ENCODE measurements at regions not wholly inside any gene's neighbourhood (a gene's known extent, or its start where the extent isn't known, plus 50 kb on each side); places are given as distances from the start of the nearest gene placed in this dataset.

DNA sequence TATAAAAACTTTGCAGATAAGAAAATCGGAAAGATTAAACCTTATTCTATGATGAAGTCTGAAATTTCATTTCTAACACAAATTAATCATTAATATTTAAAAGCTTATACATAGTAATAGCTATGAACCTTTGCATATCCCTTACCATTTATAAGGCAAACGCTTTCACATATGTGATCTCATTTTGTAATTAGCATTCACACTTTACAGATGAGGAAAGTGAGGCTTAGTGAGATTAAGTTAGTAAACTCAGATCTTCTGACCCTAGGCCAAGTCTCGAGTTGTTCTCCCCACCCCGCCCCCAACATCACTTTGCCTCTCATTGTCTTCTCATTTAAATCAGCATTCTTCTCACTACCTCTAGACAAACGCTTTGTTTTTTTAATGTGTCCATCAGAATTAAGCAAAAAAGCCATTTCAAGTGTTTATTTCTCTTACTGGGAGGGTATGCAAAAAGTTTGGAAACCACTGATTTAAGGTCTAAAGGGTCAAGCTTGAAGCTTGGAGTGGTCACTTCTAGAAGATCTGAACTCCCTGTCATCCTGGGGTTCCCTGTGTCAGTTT is 172.9 kb upstream of the BCL6 start:
- H3K9me3 ChIP-seq (ENCODE audit: control insufficient read depth, low read length): no peaks in the 10 kb centered on the region
- no peak overlapping the region for H3K9ac ChIP-seq (ENCODE audit: low read length)
- H3K27me3 ChIP-seq (ENCODE audit: control insufficient read depth, insufficient read depth, low read length): no peaks in the 10 kb centered on the region
- H3K4me1 ChIP-seq (ENCODE audit: control insufficient read depth, insufficient read depth, low read length): peaks cover 12% of the 10 kb centered on the region
- H3K4me3 ChIP-seq (ENCODE audit: low read length): no peak overlapping the region
- H3K36me3 ChIP-seq (ENCODE audit: control insufficient read depth, insufficient read depth, low read length): no peaks in the 10 kb centered on the region

- Histone ChIP-seq H3K4me1 (ENCODE audit: control insufficient read depth, insufficient read depth, low read length) (peaks cover 6% of the 10 kb centered on the region), H3K36me3 (ENCODE audit: control insufficient read depth, insufficient read depth, low read length) (no peaks in the 10 kb centered on the region), H3K9me3 (ENCODE audit: control insufficient read depth, low read length) (no peaks in the 10 kb centered on the region), H3K9ac (ENCODE audit: low read length) (no peak overlapping the region), H3K4me3 (ENCODE audit: low read length) (no peak overlapping the region), H3K27me3 (ENCODE audit: control insufficient read depth, insufficient read depth, low read length) (no peaks in the 10 kb centered on the region)
These were observed 173.8 kb upstream of the BCL6 start for GRCh38 chr3:187919048-187919447.

DNA sequence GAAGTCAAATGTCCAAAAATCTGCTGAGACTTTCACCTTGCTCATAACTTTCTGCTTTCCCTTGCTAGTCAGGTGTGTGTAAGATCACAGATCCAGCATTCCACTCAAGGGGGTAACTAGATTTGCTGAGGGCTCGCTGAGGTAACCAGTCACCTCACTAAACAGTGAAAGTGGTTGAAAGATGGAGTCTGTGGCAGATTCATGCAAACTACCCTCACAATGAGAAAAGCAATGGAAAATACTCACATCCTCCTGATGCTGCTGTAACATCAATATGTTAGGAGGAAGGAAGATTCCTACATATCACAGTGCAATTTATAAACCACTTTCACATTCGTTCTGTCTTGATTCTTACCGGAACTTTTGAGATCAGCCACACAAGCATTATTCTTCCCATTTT is 174.3 kb upstream of the BCL6 start:
- peaks cover 4% of the 10 kb centered on the region for H3K4me1 ChIP-seq (ENCODE audit: control insufficient read depth, insufficient read depth, low read length)
- no peak overlapping the region for H3K4me3 ChIP-seq (ENCODE audit: low read length)
- no peaks in the 10 kb centered on the region for H3K36me3 ChIP-seq (ENCODE audit: control insufficient read depth, insufficient read depth, low read length)
- no peaks in the 10 kb centered on the region for H3K9me3 ChIP-seq (ENCODE audit: control insufficient read depth, low read length)
- H3K27me3 ChIP-seq (ENCODE audit: control insufficient read depth, insufficient read depth, low read length): no peaks in the 10 kb centered on the region
- no peak overlapping the region for H3K9ac ChIP-seq (ENCODE audit: low read length)

- no peaks in the 10 kb centered on the region for H3K9me3 ChIP-seq (ENCODE audit: control insufficient read depth, low read length)
- H3K36me3 ChIP-seq (ENCODE audit: control insufficient read depth, insufficient read depth, low read length): no peaks in the 10 kb centered on the region
- no peaks in the 10 kb centered on the region for H3K27me3 ChIP-seq (ENCODE audit: control insufficient read depth, insufficient read depth, low read length)
- no peak overlapping the region for H3K9ac ChIP-seq (ENCODE audit: low read length)
- H3K4me1 ChIP-seq (ENCODE audit: control insufficient read depth, insufficient read depth, low read length): peaks cover 4% of the 10 kb centered on the region
- H3K4me3 ChIP-seq (ENCODE audit: low read length): no peak overlapping the region
These were observed 174.8 kb upstream of the BCL6 start for GRCh38 chr3:187920030-187920429.

DNA sequence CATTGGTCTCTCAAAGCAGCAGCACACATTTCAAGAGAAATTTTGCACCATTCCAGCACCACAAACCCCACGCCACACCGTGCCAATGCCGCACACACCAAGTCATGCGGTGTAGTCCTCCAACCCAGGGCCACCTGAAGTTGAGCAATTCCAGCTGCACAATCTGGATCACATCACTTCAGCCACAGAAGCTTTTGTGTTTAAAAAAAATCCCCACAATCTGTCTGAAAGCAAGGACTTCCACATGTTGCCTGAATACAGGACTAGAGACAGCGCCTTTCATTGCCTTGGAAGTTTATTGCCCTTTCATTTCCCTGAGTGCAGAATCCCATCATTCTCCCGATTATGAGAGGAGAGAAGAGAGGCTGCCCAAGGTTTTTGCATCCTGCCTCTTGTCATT is 175.6 kb upstream of the BCL6 start:
- Histone ChIP-seq H3K4me1 (ENCODE audit: control insufficient read depth, insufficient read depth, low read length) (peaks cover 4% of the 10 kb centered on the region), H3K9me3 (ENCODE audit: control insufficient read depth, low read length) (no peaks in the 10 kb centered on the region), H3K27me3 (ENCODE audit: control insufficient read depth, insufficient read depth, low read length) (no peaks in the 10 kb centered on the region), H3K9ac (ENCODE audit: low read length) (no peak overlapping the region), H3K4me3 (ENCODE audit: low read length) (no peak overlapping the region), H3K36me3 (ENCODE audit: control insufficient read depth, insufficient read depth, low read length) (no peaks in the 10 kb centered on the region)

DNA sequence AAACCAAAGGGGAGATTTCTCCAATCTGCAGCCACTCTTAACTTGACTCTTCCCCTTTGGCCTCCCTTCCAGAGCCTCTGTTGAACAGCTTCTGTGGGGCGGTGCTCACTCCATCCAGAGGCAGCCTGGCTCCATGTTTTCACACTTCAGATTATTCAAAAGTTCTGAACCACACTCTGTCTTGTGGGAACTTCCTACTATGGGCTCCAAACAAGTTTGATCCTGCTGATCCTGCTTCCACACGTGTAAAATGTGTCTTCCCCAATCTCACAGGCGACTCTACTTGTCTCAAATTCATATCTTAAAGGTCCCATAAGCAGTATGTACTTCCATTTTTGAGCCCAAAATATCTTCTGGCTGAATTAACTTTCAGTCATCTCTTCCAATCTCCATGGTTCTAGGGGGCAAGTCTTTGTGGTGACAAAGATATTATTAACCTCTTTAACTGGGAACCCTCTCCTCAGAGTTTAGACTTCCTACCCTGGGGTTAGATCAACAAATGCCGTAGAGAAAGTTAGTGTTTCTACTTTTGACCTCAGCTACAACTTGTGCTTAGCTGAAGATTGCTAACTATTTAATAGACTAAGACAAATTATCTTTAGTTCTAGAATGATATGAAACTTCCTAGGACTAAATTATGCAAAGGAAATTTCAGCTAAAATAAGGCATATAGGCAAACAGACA is 176.3 kb upstream of the BCL6 start:
- Histone ChIP-seq H3K9ac (ENCODE audit: low read length) (no peak overlapping the region), H3K27me3 (ENCODE audit: control insufficient read depth, insufficient read depth, low read length) (no peaks in the 10 kb centered on the region), H3K4me3 (ENCODE audit: low read length) (no peak overlapping the region), H3K9me3 (ENCODE audit: control insufficient read depth, low read length) (no peaks in the 10 kb centered on the region), H3K36me3 (ENCODE audit: control insufficient read depth, insufficient read depth, low read length) (no peaks in the 10 kb centered on the region), H3K4me1 (ENCODE audit: control insufficient read depth, insufficient read depth, low read length) (peaks cover 4% of the 10 kb centered on the region)

DNA sequence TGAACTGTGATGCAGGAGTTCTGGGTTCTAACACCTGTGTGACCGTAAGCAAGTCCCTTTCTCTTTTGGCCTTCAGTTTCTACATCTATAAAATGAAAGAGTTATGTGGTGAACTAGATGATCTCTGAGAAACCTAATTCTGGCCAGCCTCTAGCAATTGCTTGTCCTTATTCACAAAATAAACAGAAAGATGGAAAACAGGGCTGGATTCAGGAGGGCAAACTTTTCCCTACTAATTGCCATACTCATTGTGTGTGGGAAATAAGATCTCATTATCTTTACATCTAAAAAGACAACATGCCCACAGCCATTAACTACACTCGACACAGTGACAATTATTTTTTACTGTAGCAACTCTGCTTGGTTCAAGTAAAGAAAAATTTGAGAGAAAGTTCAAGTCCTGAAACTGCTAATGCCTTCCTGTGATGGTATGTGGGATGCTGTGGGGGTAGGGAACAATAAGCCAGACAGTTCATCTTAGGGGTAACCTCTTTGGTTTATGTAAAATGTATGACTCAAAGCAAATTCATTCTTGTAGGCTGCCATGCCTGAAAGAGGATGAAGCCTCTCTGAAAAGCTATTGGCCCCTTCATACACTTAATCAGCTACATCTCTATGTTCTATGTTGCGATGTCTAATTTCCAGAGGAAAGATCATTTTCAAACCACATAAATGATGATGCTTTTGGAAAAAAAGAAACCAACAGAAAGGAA is 177.6 kb upstream of the BCL6 start:
- no peaks in the 10 kb centered on the region for H3K9me3 ChIP-seq (ENCODE audit: control insufficient read depth, low read length)
- H3K27me3 ChIP-seq (ENCODE audit: control insufficient read depth, insufficient read depth, low read length): no peaks in the 10 kb centered on the region
- no peak overlapping the region for H3K9ac ChIP-seq (ENCODE audit: low read length)
- no peaks in the 10 kb centered on the region for H3K4me1 ChIP-seq (ENCODE audit: control insufficient read depth, insufficient read depth, low read length)
- H3K36me3 ChIP-seq (ENCODE audit: control insufficient read depth, insufficient read depth, low read length): no peaks in the 10 kb centered on the region
- H3K4me3 ChIP-seq (ENCODE audit: low read length): no peak overlapping the region

GRCh38 chr3:187924651-187925050 is 179.4 kb upstream of the BCL6 start:
- Histone ChIP-seq H3K4me1 (ENCODE audit: control insufficient read depth, insufficient read depth, low read length) (no peaks in the 10 kb centered on the region), H3K36me3 (ENCODE audit: control insufficient read depth, insufficient read depth, low read length) (no peaks in the 10 kb centered on the region), H3K9ac (ENCODE audit: low read length) (no peak overlapping the region), H3K4me3 (ENCODE audit: low read length) (no peak overlapping the region), H3K27me3 (ENCODE audit: control insufficient read depth, insufficient read depth, low read length) (no peaks in the 10 kb centered on the region), H3K9me3 (ENCODE audit: control insufficient read depth, low read length) (no peaks in the 10 kb centered on the region)

DNA sequence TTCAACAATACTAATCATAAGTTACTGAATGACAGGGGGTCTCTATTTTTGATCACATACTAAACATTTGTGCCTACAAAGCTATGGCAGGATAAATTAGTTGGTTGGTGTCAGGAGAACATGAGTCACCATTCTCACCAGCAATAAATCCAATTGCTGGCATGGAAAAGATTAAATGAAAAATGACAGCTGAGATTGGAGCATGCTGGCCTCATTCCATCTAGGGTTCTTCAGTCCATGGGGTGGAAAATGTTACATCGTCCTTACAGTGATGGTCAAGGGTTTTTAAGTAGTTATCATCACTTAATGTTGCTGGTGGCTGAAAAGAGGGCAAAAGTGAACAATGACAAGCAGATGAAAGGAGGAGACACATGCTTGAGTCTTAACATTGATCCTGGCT is 180.1 kb upstream of the BCL6 start:
- H3K4me1 ChIP-seq (ENCODE audit: control insufficient read depth, insufficient read depth, low read length): no peaks in the 10 kb centered on the region

DNA sequence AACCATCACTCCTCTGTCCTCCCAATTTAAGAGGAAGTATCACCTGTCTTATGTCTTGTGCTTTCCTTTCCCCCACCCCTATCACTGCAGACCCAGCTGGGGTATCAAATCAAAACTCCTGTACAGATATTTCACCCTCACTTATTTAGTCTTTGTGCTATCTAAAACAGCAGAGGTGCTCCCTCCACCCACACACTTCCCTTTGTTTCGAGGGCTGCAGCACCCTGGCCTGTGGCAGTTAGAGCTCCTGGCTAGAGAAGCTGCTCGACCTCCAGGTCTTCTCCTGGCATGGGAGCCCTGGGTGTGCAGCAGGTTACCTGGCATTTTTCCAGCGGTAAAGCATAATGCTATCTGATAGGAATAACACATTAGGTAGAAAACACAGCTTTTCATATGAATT is 181.4 kb upstream of the BCL6 start:
- Histone ChIP-seq H3K9ac (ENCODE audit: low read length) (no peak overlapping the region), H3K36me3 (ENCODE audit: control insufficient read depth, insufficient read depth, low read length) (no peaks in the 10 kb centered on the region), H3K9me3 (ENCODE audit: control insufficient read depth, low read length) (no peaks in the 10 kb centered on the region), H3K27me3 (ENCODE audit: control insufficient read depth, insufficient read depth, low read length) (no peaks in the 10 kb centered on the region), H3K4me3 (ENCODE audit: low read length) (no peak overlapping the region), H3K4me1 (ENCODE audit: control insufficient read depth, insufficient read depth, low read length) (no peaks in the 10 kb centered on the region)

More for the DNA sequence above, 180.1 kb upstream of the BCL6 start:
- H3K9ac ChIP-seq (ENCODE audit: low read length): no peak overlapping the region
- H3K4me3 ChIP-seq (ENCODE audit: low read length): no peak overlapping the region
- no peaks in the 10 kb centered on the region for H3K36me3 ChIP-seq (ENCODE audit: control insufficient read depth, insufficient read depth, low read length)
- no peaks in the 10 kb centered on the region for H3K9me3 ChIP-seq (ENCODE audit: control insufficient read depth, low read length)
- no peaks in the 10 kb centered on the region for H3K27me3 ChIP-seq (ENCODE audit: control insufficient read depth, insufficient read depth, low read length)

GRCh38 chr3:187927565-187927964 is 182.3 kb upstream of the BCL6 start:
- no peaks in the 10 kb centered on the region for H3K4me1 ChIP-seq (ENCODE audit: control insufficient read depth, insufficient read depth, low read length)
- H3K9ac ChIP-seq (ENCODE audit: low read length): no peak overlapping the region
- H3K27me3 ChIP-seq (ENCODE audit: control insufficient read depth, insufficient read depth, low read length): no peaks in the 10 kb centered on the region

DNA sequence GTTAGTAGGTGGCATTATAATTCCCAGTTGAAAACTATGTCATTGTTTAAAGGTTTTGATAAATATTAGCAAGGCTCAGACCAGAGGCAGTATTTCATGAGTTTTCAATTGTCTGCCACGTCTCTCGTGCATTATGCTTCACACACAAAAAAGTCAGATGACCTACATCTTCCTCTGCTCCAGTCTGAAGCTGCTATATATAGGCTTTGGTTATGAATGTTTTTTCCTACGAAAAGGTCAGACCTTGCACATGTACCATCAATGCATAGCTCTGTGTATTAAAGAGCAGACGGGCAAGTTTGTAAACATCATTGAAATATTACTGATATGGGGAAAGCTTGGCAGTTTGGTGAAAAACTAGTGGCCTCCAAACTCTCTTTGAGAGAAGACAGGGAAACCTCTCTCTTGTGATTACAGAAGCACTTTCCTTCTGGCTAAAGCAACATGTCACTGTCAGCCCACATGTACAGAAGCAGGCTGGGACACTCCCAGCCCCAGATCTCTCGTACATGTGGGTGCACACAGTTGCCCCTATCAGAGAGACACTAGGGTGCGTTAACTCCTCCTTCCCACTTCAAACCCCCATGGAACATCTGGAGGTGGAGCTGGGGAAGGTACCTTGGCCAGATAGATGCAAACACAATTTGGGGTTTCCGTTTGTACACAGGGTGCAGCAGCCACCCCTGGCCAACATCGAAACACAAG is 184.0 kb upstream of the BCL6 start:
- H3K36me3 ChIP-seq (ENCODE audit: control insufficient read depth, insufficient read depth, low read length): no peaks in the 10 kb centered on the region
- no peak overlapping the region for H3K4me3 ChIP-seq (ENCODE audit: low read length)
- H3K4me1 ChIP-seq (ENCODE audit: control insufficient read depth, insufficient read depth, low read length): no peaks in the 10 kb centered on the region
- no peaks in the 10 kb centered on the region for H3K27me3 ChIP-seq (ENCODE audit: control insufficient read depth, insufficient read depth, low read length)
- H3K9me3 ChIP-seq (ENCODE audit: control insufficient read depth, low read length): no peaks in the 10 kb centered on the region
- no peak overlapping the region for H3K9ac ChIP-seq (ENCODE audit: low read length)

More at GRCh38 chr3:187927565-187927964, 182.3 kb upstream of the BCL6 start:
- Histone ChIP-seq H3K4me3 (ENCODE audit: low read length) (no peak overlapping the region), H3K9me3 (ENCODE audit: control insufficient read depth, low read length) (no peaks in the 10 kb centered on the region), H3K36me3 (ENCODE audit: control insufficient read depth, insufficient read depth, low read length) (no peaks in the 10 kb centered on the region)

All from mucosa of stomach (tissue), 1 donor.